T-helper 22 cell (primary cell): ENCODE measurements at regions not wholly inside any gene's neighbourhood (a gene's known extent, or its start where the extent isn't known, plus 50 kb on each side); places are given as distances from the start of the nearest gene placed in this dataset.

Source experiments
- DNase-seq: peaks from one replicate; pipeline ENCODE4 v3.0.0-alpha.2; 2020; ENCODE audit warnings: low read depth

DNA sequence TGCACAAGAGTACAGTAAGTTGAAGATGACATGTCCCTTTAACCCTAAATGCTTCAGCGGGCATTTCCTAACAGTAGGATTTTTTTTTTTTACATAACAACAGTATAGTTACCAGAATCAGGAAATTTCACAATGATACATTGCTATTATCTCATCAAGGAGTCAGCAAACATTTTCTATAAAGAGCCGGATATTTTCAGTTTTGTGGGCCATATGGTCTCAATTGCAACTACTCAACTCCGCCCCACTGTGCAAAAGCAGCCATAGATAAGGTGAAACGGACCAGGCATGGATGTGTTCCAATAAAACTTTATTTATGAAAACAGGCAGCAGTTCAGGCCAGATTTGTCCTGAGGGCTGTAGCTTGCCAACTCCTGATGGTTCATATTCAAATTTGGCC is 130.6 kb downstream of the SMAD6 start:
- DNase-seq: no peak

- no peak for DNase-seq
Observed at GRCh38 chr15:66833371-66833770, 131.3 kb downstream of the SMAD6 start.

GRCh38 chr15:66833803-66834202 is 131.8 kb downstream of the SMAD6 start:
- no peak for DNase-seq

GRCh38 chr15:66834881-66835878 is 133.1 kb downstream of the SMAD6 start:
- DNase-seq: no peak

DNA sequence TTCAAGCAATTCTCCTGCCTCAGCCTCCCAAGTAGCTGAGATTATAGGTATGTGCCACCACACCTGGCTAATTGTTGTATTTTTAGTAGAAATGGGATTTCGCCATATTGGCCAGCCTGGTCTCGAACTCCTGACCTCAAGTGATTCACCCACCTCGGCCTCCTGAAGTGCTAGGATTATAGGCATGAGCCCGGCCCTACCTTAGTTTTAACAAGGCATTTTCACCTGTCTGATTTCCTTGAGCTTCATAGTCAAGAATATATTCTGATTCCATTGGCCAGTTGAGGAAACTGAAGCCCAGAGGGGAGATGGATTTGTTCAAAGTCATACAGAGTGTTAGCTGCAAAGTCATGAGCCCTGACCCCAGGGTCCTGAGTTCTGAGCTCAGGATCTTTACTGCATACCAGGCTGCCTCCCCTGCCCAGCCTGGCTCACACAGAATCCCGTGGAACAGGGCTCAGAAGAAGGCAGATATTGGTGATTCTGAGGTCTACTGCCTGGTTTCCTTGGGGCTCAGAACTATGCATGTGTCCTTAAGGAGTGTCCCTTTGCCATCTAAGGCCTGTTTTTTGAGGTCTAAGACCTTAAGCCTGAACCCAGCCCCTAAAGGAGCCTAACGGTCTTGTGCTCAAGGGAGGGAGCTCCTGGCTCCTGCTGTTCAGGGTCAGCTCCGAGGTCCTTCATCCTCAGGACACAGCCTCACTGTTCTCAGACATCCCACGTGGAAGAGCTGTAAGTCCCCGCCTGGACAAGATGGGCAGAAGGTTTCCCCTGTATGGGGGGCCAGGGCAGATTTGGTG is 134.4 kb downstream of the SMAD6 start:
- DNase-seq: no peak

GRCh38 chr15:66838202-66838601 is 136.2 kb downstream of the SMAD6 start:
- DNase-seq: no peak

DNA sequence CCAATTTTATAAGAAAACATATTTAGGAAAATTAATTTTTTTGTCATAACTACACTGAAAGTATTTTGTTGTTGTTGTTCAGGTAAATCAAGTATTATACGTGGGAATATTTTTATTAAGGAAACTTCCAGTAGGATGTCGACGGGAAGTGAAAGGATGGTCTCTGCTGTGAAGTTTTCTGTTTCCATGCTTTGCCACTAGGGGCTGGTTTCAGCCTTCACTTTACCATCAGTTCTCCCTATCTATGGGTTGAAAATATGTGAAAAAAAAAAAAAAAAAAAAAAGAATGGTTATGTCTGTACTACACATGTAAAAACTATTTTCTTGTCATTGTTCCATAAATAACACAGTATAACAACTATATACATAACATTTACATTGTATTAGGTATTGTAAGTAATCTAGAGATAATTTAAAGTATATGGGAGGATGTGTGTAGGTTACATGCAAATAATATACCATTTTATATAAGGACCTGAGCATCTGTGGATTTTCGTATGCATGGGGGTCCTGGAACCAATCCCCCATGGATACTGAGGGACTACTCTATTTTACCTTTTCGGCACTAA is 136.7 kb downstream of the SMAD6 start:
- no peak for DNase-seq

- no peak for DNase-seq
Observed at GRCh38 chr15:66839506-66840112, 137.6 kb downstream of the SMAD6 start.

- DNase-seq: no peak
Observed at GRCh38 chr15:66840615-66841390, 138.8 kb downstream of the SMAD6 start.

GRCh38 chr15:66841953-66842681 is 140.1 kb downstream of the SMAD6 start:
- no peak for DNase-seq

DNA sequence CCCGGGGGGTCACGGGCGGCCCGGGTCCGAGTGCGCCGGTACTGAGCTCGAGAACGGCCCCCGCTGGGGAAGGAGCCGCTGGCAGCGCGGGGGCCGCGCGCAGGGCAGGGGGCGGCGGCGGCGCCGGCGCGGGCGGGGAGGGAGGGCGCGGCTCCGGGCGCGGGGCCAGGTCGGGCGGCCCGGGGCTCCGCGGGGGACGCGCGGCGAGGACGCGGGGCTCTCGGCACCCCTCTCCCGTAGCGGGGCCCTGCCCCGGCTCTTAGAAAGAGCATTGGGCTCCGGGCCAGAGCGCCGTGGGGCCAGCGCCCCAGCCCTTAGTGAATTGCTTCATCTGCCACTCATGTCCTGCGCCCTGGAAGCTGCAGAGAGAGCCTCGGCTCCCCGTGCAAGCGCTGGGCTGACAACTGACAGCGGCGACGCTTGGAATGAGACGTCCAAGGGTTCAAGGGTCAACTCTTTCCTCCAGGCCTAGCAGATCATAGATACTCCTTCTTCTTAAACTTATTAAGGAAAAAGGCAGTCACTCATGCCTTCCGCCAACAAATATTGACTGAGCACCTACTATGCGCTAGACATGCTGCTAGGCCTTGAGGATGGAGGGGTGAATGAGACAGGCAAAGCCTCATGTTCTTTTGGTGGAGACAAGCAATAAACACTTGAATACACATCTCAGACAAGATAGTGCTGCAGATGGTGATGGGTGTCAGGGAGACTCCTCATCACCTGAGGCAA is 140.8 kb downstream of the SMAD6 start:
- no peak for DNase-seq

DNA sequence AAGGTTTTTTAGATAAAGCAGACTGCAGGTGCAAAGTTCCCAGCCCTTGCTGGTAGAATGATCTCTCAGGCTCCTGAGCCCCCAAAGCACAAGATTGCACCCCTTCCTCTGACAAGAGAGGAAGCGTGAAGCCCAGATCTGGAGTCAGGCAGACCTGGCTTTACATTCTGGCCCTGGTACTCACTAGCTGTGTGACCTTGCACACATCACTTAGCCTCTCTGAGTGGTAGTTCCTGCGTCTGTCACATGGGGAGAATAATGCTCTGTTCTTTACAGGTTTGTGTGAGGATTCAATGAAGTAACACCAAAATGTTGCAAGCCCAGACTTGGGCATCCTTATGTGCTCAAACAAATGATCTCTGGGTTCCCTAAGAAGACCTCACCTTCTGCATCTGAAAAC is 141.5 kb downstream of the SMAD6 start:
- DNase-seq: no peak

DNA sequence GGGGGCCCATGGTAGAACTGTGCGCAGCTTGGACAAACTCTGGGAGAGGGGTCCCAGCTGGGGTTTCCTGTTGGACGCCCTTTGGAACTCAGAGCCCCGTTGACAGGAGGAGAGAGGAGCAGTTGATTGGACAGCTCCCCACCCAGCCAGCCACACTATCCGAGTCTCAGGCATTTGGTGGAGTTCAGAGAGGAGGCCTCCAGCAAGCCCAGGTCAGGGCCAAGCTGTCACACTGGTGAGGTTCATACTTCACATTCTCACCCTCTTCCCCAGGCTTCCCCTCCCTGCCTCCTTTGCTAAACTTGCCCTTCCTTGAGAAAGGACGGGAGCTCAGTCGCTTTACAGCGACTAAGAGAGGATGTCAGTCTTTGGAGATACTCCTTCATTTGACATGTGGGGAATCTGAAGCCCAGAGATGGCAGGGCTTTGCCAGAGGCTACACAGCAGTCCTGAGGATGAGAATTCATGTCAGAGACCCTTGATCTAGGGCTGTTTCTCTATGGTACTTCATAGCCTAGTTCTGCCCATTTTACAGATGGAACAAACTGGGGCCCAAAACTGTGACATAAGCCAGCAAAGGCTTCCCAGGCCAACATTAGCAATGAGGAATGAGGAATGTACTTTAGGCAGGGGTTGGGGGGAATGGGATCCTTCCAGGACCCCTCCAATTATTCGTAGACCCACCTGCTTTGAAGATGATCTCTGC is 142.2 kb downstream of the SMAD6 start:
- no peak for DNase-seq

GRCh38 chr15:66844747-66845145 is 142.7 kb downstream of the SMAD6 start:
- DNase-seq: no peak

DNA sequence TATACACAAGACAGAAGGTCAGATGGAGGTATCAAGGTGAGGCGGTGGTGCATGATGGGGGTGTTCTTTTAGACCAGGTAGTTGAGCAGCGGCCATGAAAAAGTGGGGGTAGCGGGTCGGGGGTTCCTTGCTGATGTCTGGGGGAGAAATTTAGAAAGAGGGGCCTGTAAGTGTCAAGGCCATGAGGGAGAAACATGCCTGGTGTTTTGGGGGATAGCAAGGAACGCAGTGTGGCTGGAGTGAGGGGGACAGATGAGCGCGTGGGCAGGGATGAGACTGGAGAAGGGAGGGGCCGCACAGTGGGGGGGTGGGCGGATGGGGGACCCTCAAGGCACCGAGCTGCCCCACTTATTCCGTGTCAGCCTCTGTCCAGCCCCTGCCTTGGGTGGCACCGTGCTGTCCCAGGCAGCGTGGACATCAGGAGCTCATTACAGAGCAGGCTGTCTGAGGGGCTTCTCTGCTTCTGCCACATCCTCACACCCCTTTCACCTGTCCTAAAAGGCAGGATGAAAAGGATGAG is 143.3 kb downstream of the SMAD6 start:
- no peak for DNase-seq

- DNase-seq: no peak
Observed at GRCh38 chr15:66846031-66846430, 144.0 kb downstream of the SMAD6 start.

GRCh38 chr15:66846811-66847210 is 144.8 kb downstream of the SMAD6 start:
- no peak for DNase-seq

DNA sequence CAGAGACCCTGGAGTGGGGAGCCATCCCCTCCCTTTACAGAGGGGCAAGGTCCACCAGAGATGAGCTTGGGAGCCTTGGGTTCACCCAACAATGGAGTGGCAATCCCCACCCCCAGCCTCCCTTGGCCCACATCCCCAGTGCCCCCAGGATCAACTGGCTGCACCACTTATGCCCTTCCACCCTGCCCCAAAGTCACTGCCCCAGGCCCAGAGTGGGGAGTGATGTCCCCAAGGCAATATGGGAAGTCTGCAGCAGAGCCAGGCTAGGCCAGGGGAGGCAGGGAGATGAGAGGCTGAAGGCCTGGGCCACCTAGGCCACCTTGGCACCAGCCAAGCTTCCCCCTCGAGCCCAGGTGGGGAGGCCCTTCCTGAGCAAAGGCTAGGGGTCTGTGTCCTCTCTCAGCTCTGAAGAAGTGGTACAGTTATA is 145.5 kb downstream of the SMAD6 start:
- DNase-seq: no peak

DNA sequence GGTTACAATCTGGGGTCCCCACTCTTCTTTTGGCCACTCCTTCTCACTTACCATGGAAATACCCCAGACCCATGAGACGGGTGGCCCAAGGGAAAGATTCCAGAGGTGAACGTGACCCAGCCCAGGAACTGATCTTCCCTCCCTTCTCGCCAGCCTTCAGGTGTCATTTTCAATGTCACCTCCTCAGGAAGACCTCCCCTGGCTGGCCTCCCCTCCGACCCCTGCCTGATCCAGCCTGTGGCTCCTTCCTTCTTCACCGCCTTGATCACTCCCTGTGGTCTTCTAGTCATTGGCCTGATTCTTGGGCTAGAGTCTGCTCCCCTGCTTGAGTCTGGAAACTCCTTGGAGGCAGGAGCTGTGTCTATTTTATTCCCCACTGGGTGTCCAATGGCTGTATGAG is 146.1 kb downstream of the SMAD6 start:
- DNase-seq: no peak
